Ovary (tissue), 7 donors: ENCODE measurements at regions not wholly inside any gene's neighbourhood (a gene's known extent, or its start where the extent isn't known, plus 50 kb on each side); places are given as distances from the start of the nearest gene placed in this dataset.

Source experiments
- DNase-seq, 5 donors: peaks; one replicate each; pipeline ENCODE4 v3.0.0-alpha.2; 2019 to 2020
- H3K27ac ChIP-seq, 2 donors: fragments of 200-600 bp; one replicate each; pipeline versions ENCODE4 v1.5.1 to v1.8.0; 2019 to 2022
- H3K27me3 ChIP-seq: fragments of 200-600 bp; one replicate; pipeline ENCODE4 v1.8.0; 2022
- H3K36me3 ChIP-seq: fragments of 200-600 bp; sonication (generic); one replicate; pipeline ENCODE4 v1.5.1; 2019
- H3K4me1 ChIP-seq: one replicate; pipeline ENCODE4 v1.8.1; 2013; ENCODE audit warnings: mild to moderate bottlenecking, moderate library complexity; ENCODE audit not compliant: insufficient read depth
- H3K4me3 ChIP-seq: fragments of 200-600 bp; sonication (generic); one replicate; pipeline ENCODE4 v1.5.1; 2017
- H3K9me3 ChIP-seq, 2 donors: fragments of 200-600 bp in 1 of 2; sonication (generic) in 1 of 2; one replicate each; pipeline versions ENCODE4 v1.5.1 to v1.8.1; 2013 to 2019; ENCODE audit warnings: mild to moderate bottlenecking in 1 of 2, moderate library complexity in 1 of 2
- CTCF ChIP-seq, 3 donors: fragments of 450-650 bp in 2 of 3; fragments of 200-600 bp in 1 of 3; IDR thresholded peaks; one replicate each; pipeline versions ENCODE4 v1.5.1 to v1.8.0; 2016 to 2022; ENCODE audit warnings: antibody characterized with exemption in 3 of 3, mild to moderate bottlenecking in 1 of 3
- EP300 ChIP-seq: sonication (generic); formaldehyde crosslinking; IDR thresholded peaks from one replicate; pipeline ENCODE4 v1.6.1; 2017; ENCODE audit warnings: antibody characterized with exemption
- POLR2A ChIP-seq: fragments of 450-650 bp; IDR thresholded peaks from one replicate; pipeline ENCODE4 v1.6.1; 2017; ENCODE audit warnings: antibody characterized with exemption, mild to moderate bottlenecking, moderate library complexity
- WGBS, 3 donors: extraction: QIAGEN DNeasy Blood & Tissue Kit in 1 of 3; methylation state at CpG; one replicate each; pipeline versions ENCODE4 v1.1.5 to v1.1.7; 2013 to 2017; 5-methylcytosine and 5-hydroxymethylcytosine counted together
- intact Hi-C, 4 donors: fragments of 100-400 bp; cut with DNase I; formaldehyde crosslinking; loops; one replicate each; pipeline versions ENCODE4 v1.11.0 to v1.15.1; 2022 to 2023
- donor health status: DM: no; HTN: no; CAD: no; lungs with moderate emphysema.
- donor health status: DM: no; HTN: no; CAD: no.
- donor health status: Bipolar disorder and iron deficiency.
- donor health status: DM: no; HTN: no; CAD: no.
- donor health status: DM: yes; HTN: yes; CAD: no.

- Histone ChIP-seq H3K27me3 (no peaks in the 10 kb centered on the region), H3K36me3 (no peaks in the 10 kb centered on the region), H3K4me1 (no peaks in the 10 kb centered on the region), H3K27ac (no peak overlapping the region), H3K9me3 (no peaks in the 10 kb centered on the region), H3K4me3 (no peak overlapping the region)
- no peak for TF ChIP-seq CTCF (IDR thresholded peaks at IDR 0.05)
- no peak for TF ChIP-seq EP300
- no peak for TF ChIP-seq POLR2A
- DNase-seq, result no peak
- intact Hi-C loops, result no loop called here
Observed at GRCh38 chr12:75756111-75756510, 244.7 kb upstream of the KRR1 start.

GRCh38 chr12:75754698-75755097 lies 243.3 kb upstream of the KRR1 start:
- Histone ChIP-seq H3K9me3 (no peaks in the 10 kb centered on the region), H3K27me3 (no peaks in the 10 kb centered on the region), H3K27ac (no peak overlapping the region), H3K36me3 (no peaks in the 10 kb centered on the region), H3K4me3 (no peak overlapping the region), H3K4me1 (no peaks in the 10 kb centered on the region)
- intact Hi-C loops, result no loop called here
- no peak for DNase-seq
- TF ChIP-seq EP300 (no peak), CTCF (IDR thresholded peaks at IDR 0.05) (no peak), POLR2A (no peak)

GRCh38 chr12:75754141-75754540 lies 242.7 kb upstream of the KRR1 start:
- Histone ChIP-seq H3K36me3 (no peaks in the 10 kb centered on the region), H3K27me3 (no peaks in the 10 kb centered on the region), H3K4me3 (no peak overlapping the region), H3K27ac (no peak overlapping the region), H3K4me1 (no peaks in the 10 kb centered on the region), H3K9me3 (no peaks in the 10 kb centered on the region)
- no peak for TF ChIP-seq CTCF (IDR thresholded peaks at IDR 0.05)
- TF ChIP-seq EP300, result no peak
- TF ChIP-seq POLR2A, result no peak
- intact Hi-C loops, result no loop called here
- no peak for DNase-seq
- 95 to 96% (median 95%) methylated on average over 1 of the region's 1 CpG for WGBS, 3 donors

GRCh38 chr12:75751769-75752471 lies 240.5 kb upstream of the KRR1 start:
- H3K9me3 ChIP-seq, result no peaks in the 10 kb centered on the region
- no peaks in the 10 kb centered on the region for H3K4me1 ChIP-seq
- TF ChIP-seq CTCF (IDR thresholded peaks at IDR 0.05) (no peak), POLR2A (no peak), EP300 (no peak)
- H3K27ac ChIP-seq, result no peak overlapping the region
- no peak for DNase-seq
- intact Hi-C loops, result no loop called here
- H3K27me3 ChIP-seq, result no peaks in the 10 kb centered on the region
- H3K4me3 ChIP-seq, result no peak overlapping the region
- H3K36me3 ChIP-seq, result no peaks in the 10 kb centered on the region
- 84 to 92% (median 91%) methylated on average over 4 of the region's 4 CpGs for WGBS, 3 donors
